ENCODE measurements at regions not wholly inside any gene's neighbourhood (a gene's known extent, or its start where the extent isn't known, plus 50 kb on each side); places are given as distances from the start of the nearest gene placed in this dataset.
"Not testable (repeated sequence)": the region's sequence is repeated elsewhere in the genome, so short reads cannot be mapped to it uniquely, and the experiment has no call there.

GRCh38 chr17:73890831-73891405 is 246.7 kb upstream of the SDK2 start:
- DNase-seq (ENCODE audit: low spot score): no peak

- no peak for DNase-seq (ENCODE audit: low spot score)
Observed at GRCh38 chr17:73895157-73895556, 250.9 kb upstream of the SDK2 start.

- no peak for DNase-seq (ENCODE audit: low spot score)
Observed at GRCh38 chr17:73896966-73897365, 252.7 kb upstream of the SDK2 start.

GRCh38 chr17:73899839-73900238 is 255.6 kb upstream of the SDK2 start:
- no peak for DNase-seq (ENCODE audit: low spot score)

- no peak for DNase-seq (ENCODE audit: low spot score)
Observed at GRCh38 chr17:73900516-73900915, 256.3 kb upstream of the SDK2 start.

GRCh38 chr17:73901249-73901648 is 257.0 kb upstream of the SDK2 start:
- DNase-seq (ENCODE audit: low spot score): no peak

- DNase-seq (ENCODE audit: low spot score): no peak
Observed at GRCh38 chr17:73901661-73902415, 257.6 kb upstream of the SDK2 start.

GRCh38 chr17:73902416-73903181 is 258.4 kb upstream of the SDK2 start:
- no peak for DNase-seq (ENCODE audit: low spot score)

- no peak for DNase-seq (ENCODE audit: low spot score)
Observed at GRCh38 chr17:73906896-73907870, 262.9 kb upstream of the SDK2 start.

GRCh38 chr17:73909186-73909585 is 264.9 kb upstream of the SDK2 start:
- no peak for DNase-seq (ENCODE audit: low spot score)

GRCh38 chr17:73910206-73910605 is 266.0 kb upstream of the SDK2 start:
- DNase-seq (ENCODE audit: low spot score): no peak

GRCh38 chr17:73910821-73911515 is 266.7 kb upstream of the SDK2 start:
- DNase-seq (ENCODE audit: low spot score): no peak

GRCh38 chr17:73911726-73912372 is 267.6 kb upstream of the SDK2 start:
- DNase-seq (ENCODE audit: low spot score): no peak

GRCh38 chr17:73912373-73912746 is 268.1 kb upstream of the SDK2 start:
- no peak for DNase-seq (ENCODE audit: low spot score)

GRCh38 chr17:73914536-73915274 is 270.5 kb upstream of the SDK2 start:
- DNase-seq (ENCODE audit: low spot score): no peak

- DNase-seq (ENCODE audit: low spot score): not testable (repeated sequence)
Observed at GRCh38 chr17:73919033-73919432, 274.8 kb upstream of the SDK2 start.

GRCh38 chr17:73921306-73921705 is 277.1 kb upstream of the SDK2 start:
- DNase-seq (ENCODE audit: low spot score): no peak

- DNase-seq (ENCODE audit: low spot score): no peak
Observed at GRCh38 chr17:73924114-73924908, 279.2 kb upstream of the RPL38 start.

GRCh38 chr17:73924909-73925186 is 278.6 kb upstream of the RPL38 start:
- DNase-seq (ENCODE audit: low spot score): no peak
